Cardiac fibroblast (primary cell): ENCODE measurements at regions not wholly inside any gene's neighbourhood (a gene's known extent, or its start where the extent isn't known, plus 50 kb on each side); places are given as distances from the start of the nearest gene placed in this dataset.
A peak's percentile ranks its signal among the peaks of the same experiment; 100 is the strongest.

Experiments
- DNase-seq, 2 donors: peaks; one replicate each; pipeline versions ENCODE4 v3.0.0 to v3.0.0-alpha.2; 2010; ENCODE audit warnings: low read depth in 2 of 2
- H3K4me3 ChIP-seq, 2 donors: replicated peaks in 1 of 2; 1 replicate in 1 of 2; 2 replicates in 1 of 2; pipeline ENCODE4 v1.5.1; 2011; ENCODE audit warnings: low read depth in 2 of 2, low read length in 2 of 2, mild to moderate bottlenecking in 2 of 2, moderate library complexity in 1 of 2
- TF ChIP-seq, protein P1 (sequence below): IDR thresholded peaks from one replicate; pipeline ENCODE4 v1.5.1; 2011; ENCODE audit warnings: low read depth, mild to moderate bottlenecking, low read length, inconsistent platforms

DNA sequence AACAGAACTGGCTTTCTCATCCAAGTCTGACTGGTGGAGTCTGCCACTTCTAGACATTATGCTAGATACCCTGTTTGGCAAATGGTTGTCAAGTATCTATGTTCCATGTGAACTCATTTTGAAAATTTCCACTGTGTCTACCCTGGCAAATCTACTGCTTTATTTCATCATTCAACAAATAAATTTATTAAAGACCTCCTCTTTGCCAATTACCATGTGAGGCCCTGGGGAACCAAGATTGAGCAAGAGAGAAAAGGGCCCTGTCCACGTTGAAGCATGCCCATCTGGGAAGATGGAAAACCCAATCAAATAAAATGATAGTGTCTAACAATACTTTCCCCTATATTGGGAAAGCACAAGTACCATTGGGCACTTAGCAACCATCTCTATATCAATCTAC, 582.4 kb downstream of the IRS1 start:
- H3K4me3 ChIP-seq: no peak overlapping the region
- TF ChIP-seq, protein P1, sequence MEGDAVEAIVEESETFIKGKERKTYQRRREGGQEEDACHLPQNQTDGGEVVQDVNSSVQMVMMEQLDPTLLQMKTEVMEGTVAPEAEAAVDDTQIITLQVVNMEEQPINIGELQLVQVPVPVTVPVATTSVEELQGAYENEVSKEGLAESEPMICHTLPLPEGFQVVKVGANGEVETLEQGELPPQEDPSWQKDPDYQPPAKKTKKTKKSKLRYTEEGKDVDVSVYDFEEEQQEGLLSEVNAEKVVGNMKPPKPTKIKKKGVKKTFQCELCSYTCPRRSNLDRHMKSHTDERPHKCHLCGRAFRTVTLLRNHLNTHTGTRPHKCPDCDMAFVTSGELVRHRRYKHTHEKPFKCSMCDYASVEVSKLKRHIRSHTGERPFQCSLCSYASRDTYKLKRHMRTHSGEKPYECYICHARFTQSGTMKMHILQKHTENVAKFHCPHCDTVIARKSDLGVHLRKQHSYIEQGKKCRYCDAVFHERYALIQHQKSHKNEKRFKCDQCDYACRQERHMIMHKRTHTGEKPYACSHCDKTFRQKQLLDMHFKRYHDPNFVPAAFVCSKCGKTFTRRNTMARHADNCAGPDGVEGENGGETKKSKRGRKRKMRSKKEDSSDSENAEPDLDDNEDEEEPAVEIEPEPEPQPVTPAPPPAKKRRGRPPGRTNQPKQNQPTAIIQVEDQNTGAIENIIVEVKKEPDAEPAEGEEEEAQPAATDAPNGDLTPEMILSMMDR: no peak

GRCh38 chr2:226216575-226216974, 583.0 kb downstream of the IRS1 start:
- TF ChIP-seq, protein P1: no peak
- no peak for DNase-seq
- H3K4me3 ChIP-seq: no peak overlapping the region

More for the DNA sequence above, 582.4 kb downstream of the IRS1 start:
- no peak for DNase-seq

GRCh38 chr2:226215902-226216503, 583.6 kb downstream of the IRS1 start:
- peak; percentile 62 to 78 for DNase-seq
- TF ChIP-seq, protein P1: peak; percentile 79
- H3K4me3 ChIP-seq: no peak overlapping the region

GRCh38 chr2:226213717-226214116, 585.9 kb downstream of the IRS1 start:
- DNase-seq: peak; percentile 69 to 86
- TF ChIP-seq, protein P1: no peak
- H3K4me3 ChIP-seq: no peak overlapping the region

DNA sequence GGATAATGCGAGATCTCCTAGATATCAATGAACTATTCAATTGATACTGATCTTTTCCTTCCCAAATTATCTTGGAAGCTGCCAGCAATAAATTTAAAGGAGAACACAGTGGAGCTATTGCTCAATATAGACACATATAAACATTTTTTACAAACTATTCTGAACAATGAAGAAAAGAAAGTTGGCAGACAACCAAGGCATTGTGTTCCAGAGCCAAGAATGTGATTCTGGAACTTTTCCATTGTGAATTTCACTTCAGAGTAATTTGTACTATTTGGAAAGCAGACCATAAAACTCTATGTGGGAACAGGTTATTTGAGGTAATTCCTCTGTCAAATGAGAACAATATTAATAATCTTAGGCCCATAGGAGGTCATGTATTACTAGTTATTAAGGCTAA, 588.2 kb downstream of the IRS1 start:
- no peak overlapping the region for H3K4me3 ChIP-seq
- TF ChIP-seq, protein P1: no peak
- DNase-seq: peak; percentile 96 to 97

- H3K4me3 ChIP-seq: no peak overlapping the region
- peak; percentile 67 to 72 for DNase-seq
- TF ChIP-seq, protein P1: no peak
Measured at GRCh38 chr2:226208726-226209125, 590.9 kb downstream of the IRS1 start.

DNA sequence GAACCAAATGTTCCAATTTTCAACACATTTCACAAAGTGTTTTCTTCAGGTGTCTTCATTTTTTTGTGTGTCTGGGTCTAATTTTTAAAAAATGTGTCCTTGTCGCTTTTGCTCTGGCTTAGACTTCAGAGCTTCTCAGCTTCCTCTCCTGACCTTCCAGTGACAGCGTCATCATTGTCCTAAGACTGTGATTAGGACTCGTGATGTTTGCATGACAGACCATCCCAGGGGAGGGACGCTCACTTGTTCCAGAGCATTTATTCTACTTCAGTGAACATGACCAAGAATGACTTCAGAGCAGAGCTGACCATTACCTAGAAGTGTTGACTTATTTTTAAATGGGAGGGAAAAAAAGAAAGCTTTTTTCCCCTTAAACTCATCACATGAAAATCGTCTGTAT, 591.9 kb downstream of the IRS1 start:
- TF ChIP-seq, protein P1: no peak
- no peak for DNase-seq
- H3K4me3 ChIP-seq: no peak overlapping the region
